ENCODE measurements at regions not wholly inside any gene's neighbourhood (a gene's known extent, or its start where the extent isn't known, plus 50 kb on each side); places are given as distances from the start of the nearest gene placed in this dataset.
"Not testable (repeated sequence)": the region's sequence is repeated elsewhere in the genome, so short reads cannot be mapped to it uniquely, and the experiment has no call there.

GRCh38 chr21:6066320-6066985, 4454.9 kb upstream of the TPTE start:
- TF ChIP-seq EP300 (IDR thresholded peaks at IDR 0.05; ENCODE audit: low read depth); CTCF (IDR thresholded peaks at IDR 0.05); POLR2AphosphoS5 (IDR thresholded peaks at IDR 0.05); POLR2A (IDR thresholded peaks at IDR 0.05): not testable (repeated sequence)
